ENCODE measurements at regions not wholly inside any gene's neighbourhood (a gene's known extent, or its start where the extent isn't known, plus 50 kb on each side); places are given as distances from the start of the nearest gene placed in this dataset.

- no peak overlapping the region for H3K4me3 Mint-ChIP-seq
- CTCF ChIA-PET, result no interaction called here
- no peak for ATAC-seq
These were observed 728.9 kb upstream of the ZP4 start for GRCh38 chr1:238619652-238620051.

GRCh38 chr1:238611406-238611805, 720.7 kb upstream of the ZP4 start:
- POLR2A ChIA-PET, result no interaction called here
- Mint-ChIP-seq H3K36me3 (no peaks in the 10 kb centered on the region), H3K4me3 (no peak overlapping the region), H3K9me3 (peaks cover 11% of the 10 kb centered on the region), H3K27ac (no peak overlapping the region), H3K27me3 (ENCODE audit: low read depth) (no peaks in the 10 kb centered on the region), H3K4me1 (peaks cover 2% of the 10 kb centered on the region; the same call in 1 of the 2 replicates)
- DNase-seq (ENCODE audit: low spot score) (no peak), ATAC-seq (no peak)
- CTCF ChIA-PET, result no interaction called here
- TF ChIP-seq ATF2 (CRISPR knock-in tag; IDR thresholded peaks at IDR 0.05; ENCODE audit: borderline replicate concordance, low read depth) (no peak), KAT7 (CRISPR knock-in tag; IDR thresholded peaks at IDR 0.05; ENCODE audit: borderline replicate concordance) (no peak), ZNF671 (CRISPR knock-in tag; IDR thresholded peaks at IDR 0.05) (no peak)

More at GRCh38 chr1:238619652-238620051, 728.9 kb upstream of the ZP4 start:
- Mint-ChIP-seq H3K27me3 (ENCODE audit: low read depth) (no peaks in the 10 kb centered on the region), H3K9me3 (no peaks in the 10 kb centered on the region), H3K36me3 (no peaks in the 10 kb centered on the region), H3K27ac (no peak overlapping the region), H3K4me1 (no peaks in the 10 kb centered on the region)
- DNase-seq (ENCODE audit: low spot score), result no peak
- TF ChIP-seq ZSCAN18 (CRISPR knock-in tag; IDR thresholded peaks at IDR 0.05), result no peak
- TF ChIP-seq FOXP1 (CRISPR knock-in tag; IDR thresholded peaks at IDR 0.05; ENCODE audit: borderline replicate concordance), result no peak
- no peak for TF ChIP-seq ZNF425 (CRISPR knock-in tag; conservative IDR thresholded peaks at IDR 0.05)
- TF ChIP-seq SP1 (CRISPR knock-in tag; conservative IDR thresholded peaks at IDR 0.05), result no peak
- TF ChIP-seq ETV6 (CRISPR knock-in tag; IDR thresholded peaks at IDR 0.05), result no peak
- no peak for TF ChIP-seq NR3C1 (CRISPR knock-in tag; conservative IDR thresholded peaks at IDR 0.05; ENCODE audit: low read depth)
- POLR2A ChIA-PET, result no interaction called here

- DNase-seq (ENCODE audit: low spot score) (no peak), ATAC-seq (no peak)
- Mint-ChIP-seq H3K27me3 (ENCODE audit: low read depth) (no peaks in the 10 kb centered on the region), H3K4me1 (peaks cover 2% of the 10 kb centered on the region; the same call in 1 of the 2 replicates), H3K36me3 (no peaks in the 10 kb centered on the region), H3K9me3 (peaks cover 5% of the 10 kb centered on the region), H3K4me3 (no peak overlapping the region), H3K27ac (no peak overlapping the region)
- ChIA-PET POLR2A (no interaction called here), CTCF (no interaction called here)
- no peak for TF ChIP-seq USF1 (CRISPR knock-in tag; IDR thresholded peaks at IDR 0.05)
- no peak for TF ChIP-seq IRF1 (CRISPR knock-in tag; IDR thresholded peaks at IDR 0.05)
- no peak for TF ChIP-seq PREB (CRISPR knock-in tag; IDR thresholded peaks at IDR 0.05; ENCODE audit: borderline replicate concordance)
- TF ChIP-seq ZNF512 (CRISPR knock-in tag; IDR thresholded peaks at IDR 0.05; ENCODE audit: borderline replicate concordance), result no peak
- no peak for TF ChIP-seq E2F1 (CRISPR knock-in tag; IDR thresholded peaks at IDR 0.05)
- no peak for TF ChIP-seq MAX (CRISPR knock-in tag; IDR thresholded peaks at IDR 0.05)
- no peak for TF ChIP-seq CBFB (CRISPR knock-in tag; IDR thresholded peaks at IDR 0.05; ENCODE audit: low read depth)
These were observed 717.4 kb upstream of the ZP4 start for GRCh38 chr1:238608144-238608543.
